ENCODE measurements at regions not wholly inside any gene's neighbourhood (a gene's known extent, or its start where the extent isn't known, plus 50 kb on each side); places are given as distances from the start of the nearest gene placed in this dataset.

GRCh38 chr4:100828986-100829685 is 311.3 kb upstream of the EMCN start:
- DNase-seq, result no peak
- POLR2A ChIA-PET, result no interaction called here
- no peak overlapping the region for H3K27ac Mint-ChIP-seq (ENCODE audit: unreplicated experiment)
- CTCF ChIA-PET, result no interaction called here
- Histone ChIP-seq H3K4me3 (ENCODE audit: low read depth, low read length) (no peak overlapping the region), H3K36me3 (ENCODE audit: control insufficient read depth, insufficient read depth, low read length) (no peaks in the 10 kb centered on the region), H3K9me3 (peaks cover 3% of the 10 kb centered on the region; the same call in 1 of the 2 replicates), H3K4me1 (no peaks in the 10 kb centered on the region), H3K27me3 (replicated peaks; ENCODE audit: control insufficient read depth, insufficient read depth, low read length) (no peaks in the 10 kb centered on the region)
- H3K4me1 Mint-ChIP-seq (ENCODE audit: low read depth, unreplicated experiment), result no peaks in the 10 kb centered on the region
- H3K27me3 Mint-ChIP-seq (ENCODE audit: insufficient read depth, unreplicated experiment), result no peaks in the 10 kb centered on the region
- no TSS peak for BruUV-seq (replicated peaks)
- no peaks in the 10 kb centered on the region for H3K9me3 Mint-ChIP-seq (ENCODE audit: unreplicated experiment)
- intact Hi-C loops (cut with micrococcal nuclease; ENCODE audit: unreplicated experiment), result no loop called here
- H3K4me3 Mint-ChIP-seq (ENCODE audit: unreplicated experiment), result no peak overlapping the region
- TF ChIP-seq CTCF (IDR thresholded peaks at IDR 0.05; ENCODE audit: insufficient read depth in 1 of 2, low read depth in 1 of 2, low read length in 1 of 2, severe bottlenecking in 1 of 2, unreplicated experiment in 1 of 2), result no peak
- H3K36me3 Mint-ChIP-seq (ENCODE audit: insufficient read depth, unreplicated experiment), result no peaks in the 10 kb centered on the region

- no peak overlapping the region for H3K4me3 Mint-ChIP-seq (ENCODE audit: unreplicated experiment)
- no peaks in the 10 kb centered on the region for H3K9me3 Mint-ChIP-seq (ENCODE audit: unreplicated experiment)
- intact Hi-C loops (cut with micrococcal nuclease; ENCODE audit: unreplicated experiment), result no loop called here
- CTCF ChIA-PET, result no interaction called here
- POLR2A ChIA-PET, result no interaction called here
- TF ChIP-seq CTCF (IDR thresholded peaks at IDR 0.05; ENCODE audit: insufficient read depth in 1 of 2, low read depth in 1 of 2, low read length in 1 of 2, severe bottlenecking in 1 of 2, unreplicated experiment in 1 of 2), result no peak
- no peaks in the 10 kb centered on the region for H3K36me3 Mint-ChIP-seq (ENCODE audit: insufficient read depth, unreplicated experiment)
- no TSS peak for BruUV-seq (replicated peaks)
- peaks cover 3% of the 10 kb centered on the region; the same call in 1 of the 2 replicates for H3K9me3 ChIP-seq
- no peaks in the 10 kb centered on the region for H3K4me1 Mint-ChIP-seq (ENCODE audit: low read depth, unreplicated experiment)
- no peaks in the 10 kb centered on the region for H3K27me3 ChIP-seq (replicated peaks; ENCODE audit: control insufficient read depth, insufficient read depth, low read length)
- H3K36me3 ChIP-seq (ENCODE audit: control insufficient read depth, insufficient read depth, low read length), result no peaks in the 10 kb centered on the region
- DNase-seq, result no peak
- no peak overlapping the region for H3K4me3 ChIP-seq (ENCODE audit: low read depth, low read length)
- no peaks in the 10 kb centered on the region for H3K27me3 Mint-ChIP-seq (ENCODE audit: insufficient read depth, unreplicated experiment)
- H3K4me1 ChIP-seq, result no peaks in the 10 kb centered on the region
- H3K27ac Mint-ChIP-seq (ENCODE audit: unreplicated experiment), result no peak overlapping the region
Measured at GRCh38 chr4:100828364-100828763, 310.5 kb upstream of the EMCN start.

- no peaks in the 10 kb centered on the region for H3K9me3 Mint-ChIP-seq (ENCODE audit: unreplicated experiment)
- no peaks in the 10 kb centered on the region for H3K36me3 ChIP-seq (ENCODE audit: control insufficient read depth, insufficient read depth, low read length)
- CTCF ChIA-PET, result no interaction called here
- H3K4me1 ChIP-seq, result no peaks in the 10 kb centered on the region
- no peak overlapping the region for H3K4me3 ChIP-seq (ENCODE audit: low read depth, low read length)
- H3K36me3 Mint-ChIP-seq (ENCODE audit: insufficient read depth, unreplicated experiment), result no peaks in the 10 kb centered on the region
- H3K4me1 Mint-ChIP-seq (ENCODE audit: low read depth, unreplicated experiment), result no peaks in the 10 kb centered on the region
- H3K27ac Mint-ChIP-seq (ENCODE audit: unreplicated experiment), result no peak overlapping the region
- H3K27me3 ChIP-seq (replicated peaks; ENCODE audit: control insufficient read depth, insufficient read depth, low read length), result no peaks in the 10 kb centered on the region
- DNase-seq, result no peak
- no TSS peak for BruUV-seq (replicated peaks)
- no peak for TF ChIP-seq CTCF (IDR thresholded peaks at IDR 0.05; ENCODE audit: insufficient read depth in 1 of 2, low read depth in 1 of 2, low read length in 1 of 2, severe bottlenecking in 1 of 2, unreplicated experiment in 1 of 2)
- intact Hi-C loops (cut with micrococcal nuclease; ENCODE audit: unreplicated experiment), result no loop called here
- no peak overlapping the region for H3K4me3 Mint-ChIP-seq (ENCODE audit: unreplicated experiment)
- no peaks in the 10 kb centered on the region for H3K27me3 Mint-ChIP-seq (ENCODE audit: insufficient read depth, unreplicated experiment)
- POLR2A ChIA-PET, result no interaction called here
- peaks cover 3% of the 10 kb centered on the region; the same call in 1 of the 2 replicates for H3K9me3 ChIP-seq
Measured at GRCh38 chr4:100827756-100828155, 309.9 kb upstream of the EMCN start.

Measured in Caco-2 (cell line).